Spleen (tissue), 7 donors: ENCODE measurements at regions not wholly inside any gene's neighbourhood (a gene's known extent, or its start where the extent isn't known, plus 50 kb on each side); places are given as distances from the start of the nearest gene placed in this dataset.

ENCODE experiments used
- POLR2A ChIP-seq, 3 donors: fragments of 450-650 bp; IDR thresholded peaks; one replicate each; pipeline ENCODE4 v1.5.1; 2017; ENCODE audit warnings: antibody characterized with exemption in 3 of 3, mild to moderate bottlenecking in 1 of 3
- POLR2AphosphoS5 ChIP-seq, 3 donors: sonication (generic); formaldehyde crosslinking; IDR thresholded peaks; one replicate each; pipeline ENCODE4 v1.5.1; 2017; ENCODE audit warnings: antibody characterized with exemption in 3 of 3
- TF ChIP-seq, protein P1 (sequence below), 11 experiments: fragments of 200-600 bp in 7 of 11; fragments of 450-650 bp in 4 of 11; sonication (generic) in 4 of 11; IDR thresholded peaks in 8 of 11; conservative IDR thresholded peaks in 3 of 11; 1 replicate in 7 of 11; 2 replicates in 4 of 11; pipeline versions ENCODE4 v1.4.0 to v1.8.0; 2016 to 2021; ENCODE audit warnings: antibody characterized with exemption in 11 of 11, inconsistent platforms in 4 of 11, mild to moderate bottlenecking in 1 of 11
- donor health status: DM: no; HTN: no; CAD: no; lungs with moderate emphysema.
- donor health status: DM: no; HTN: no; CAD: no.
- donor health status: DM: no; HTN: no; CAD: no.

DNA sequence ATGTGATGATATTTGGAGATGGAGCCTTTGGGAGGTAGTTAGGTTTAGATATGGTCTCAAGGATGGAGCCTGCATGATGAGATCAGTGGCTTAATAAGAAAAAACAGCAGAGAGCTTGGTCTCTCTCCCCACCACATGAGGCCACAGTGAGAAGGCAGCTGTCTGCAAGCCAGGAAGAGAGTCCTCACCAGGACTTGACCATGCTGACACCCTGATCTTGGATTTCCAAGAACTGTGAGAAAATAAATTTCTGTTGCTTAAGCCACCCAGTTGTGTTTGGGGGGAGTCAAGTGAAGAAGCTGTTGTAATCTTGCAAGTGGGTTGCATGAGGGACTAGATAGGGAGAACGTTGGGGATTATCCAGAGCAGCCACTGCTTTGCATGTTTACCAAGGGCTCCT is 62.3 kb upstream of the TNFAIP8L3 start:
- TF ChIP-seq, protein P1, sequence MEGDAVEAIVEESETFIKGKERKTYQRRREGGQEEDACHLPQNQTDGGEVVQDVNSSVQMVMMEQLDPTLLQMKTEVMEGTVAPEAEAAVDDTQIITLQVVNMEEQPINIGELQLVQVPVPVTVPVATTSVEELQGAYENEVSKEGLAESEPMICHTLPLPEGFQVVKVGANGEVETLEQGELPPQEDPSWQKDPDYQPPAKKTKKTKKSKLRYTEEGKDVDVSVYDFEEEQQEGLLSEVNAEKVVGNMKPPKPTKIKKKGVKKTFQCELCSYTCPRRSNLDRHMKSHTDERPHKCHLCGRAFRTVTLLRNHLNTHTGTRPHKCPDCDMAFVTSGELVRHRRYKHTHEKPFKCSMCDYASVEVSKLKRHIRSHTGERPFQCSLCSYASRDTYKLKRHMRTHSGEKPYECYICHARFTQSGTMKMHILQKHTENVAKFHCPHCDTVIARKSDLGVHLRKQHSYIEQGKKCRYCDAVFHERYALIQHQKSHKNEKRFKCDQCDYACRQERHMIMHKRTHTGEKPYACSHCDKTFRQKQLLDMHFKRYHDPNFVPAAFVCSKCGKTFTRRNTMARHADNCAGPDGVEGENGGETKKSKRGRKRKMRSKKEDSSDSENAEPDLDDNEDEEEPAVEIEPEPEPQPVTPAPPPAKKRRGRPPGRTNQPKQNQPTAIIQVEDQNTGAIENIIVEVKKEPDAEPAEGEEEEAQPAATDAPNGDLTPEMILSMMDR (IDR thresholded peaks at IDR 0.05 in 8 of 11, conservative IDR thresholded peaks at IDR 0.05 in 3 of 11): no peak
- no peak for TF ChIP-seq POLR2A (IDR thresholded peaks at IDR 0.05)
- TF ChIP-seq POLR2AphosphoS5 (IDR thresholded peaks at IDR 0.05): no peak
